ENCODE measurements at regions not wholly inside any gene's neighbourhood (a gene's known extent, or its start where the extent isn't known, plus 50 kb on each side); places are given as distances from the start of the nearest gene placed in this dataset.

GRCh38 chr15:81781395-81781794, 264.4 kb downstream of the MEX3B start:
- H3K4me1 Mint-ChIP-seq = peaks cover 12% of the 10 kb centered on the region
- no peak for TF ChIP-seq EZH2 (IDR thresholded peaks at IDR 0.05)
- TF ChIP-seq, protein P1, sequence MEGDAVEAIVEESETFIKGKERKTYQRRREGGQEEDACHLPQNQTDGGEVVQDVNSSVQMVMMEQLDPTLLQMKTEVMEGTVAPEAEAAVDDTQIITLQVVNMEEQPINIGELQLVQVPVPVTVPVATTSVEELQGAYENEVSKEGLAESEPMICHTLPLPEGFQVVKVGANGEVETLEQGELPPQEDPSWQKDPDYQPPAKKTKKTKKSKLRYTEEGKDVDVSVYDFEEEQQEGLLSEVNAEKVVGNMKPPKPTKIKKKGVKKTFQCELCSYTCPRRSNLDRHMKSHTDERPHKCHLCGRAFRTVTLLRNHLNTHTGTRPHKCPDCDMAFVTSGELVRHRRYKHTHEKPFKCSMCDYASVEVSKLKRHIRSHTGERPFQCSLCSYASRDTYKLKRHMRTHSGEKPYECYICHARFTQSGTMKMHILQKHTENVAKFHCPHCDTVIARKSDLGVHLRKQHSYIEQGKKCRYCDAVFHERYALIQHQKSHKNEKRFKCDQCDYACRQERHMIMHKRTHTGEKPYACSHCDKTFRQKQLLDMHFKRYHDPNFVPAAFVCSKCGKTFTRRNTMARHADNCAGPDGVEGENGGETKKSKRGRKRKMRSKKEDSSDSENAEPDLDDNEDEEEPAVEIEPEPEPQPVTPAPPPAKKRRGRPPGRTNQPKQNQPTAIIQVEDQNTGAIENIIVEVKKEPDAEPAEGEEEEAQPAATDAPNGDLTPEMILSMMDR (IDR thresholded peaks at IDR 0.05) = no peak
- no peak for TF ChIP-seq EZH2phosphoT487 (IDR thresholded peaks at IDR 0.05)

GRCh38 chr15:81780966-81781365, 264.9 kb downstream of the MEX3B start:
- no peak overlapping the region for H3K27ac Mint-ChIP-seq
- no peak overlapping the region for H3K4me3 Mint-ChIP-seq
- TF ChIP-seq EZH2phosphoT487 (IDR thresholded peaks at IDR 0.05) = no peak
- TF ChIP-seq, protein P1 (IDR thresholded peaks at IDR 0.05) = no peak
- TF ChIP-seq EZH2 (IDR thresholded peaks at IDR 0.05) = no peak
- no peaks in the 10 kb centered on the region for H3K36me3 Mint-ChIP-seq
- H3K9me3 Mint-ChIP-seq = peaks cover 7% of the 10 kb centered on the region
- H3K27me3 Mint-ChIP-seq (ENCODE audit: insufficient read depth, low read depth) = peaks cover 2% of the 10 kb centered on the region
- Histone ChIP-seq H3K79me2 (ENCODE audit: low read depth) (peaks cover 7% of the 10 kb centered on the region), H3K9me3 (ENCODE audit: low read depth) (no peaks in the 10 kb centered on the region), H3K4me1 (peaks cover 5% of the 10 kb centered on the region), H3K27ac (no peak overlapping the region), H3K27me3 (no peaks in the 10 kb centered on the region), H3K4me3 (no peak overlapping the region), H3K4me2 (no peak overlapping the region), H3K36me3 (no peaks in the 10 kb centered on the region), H3K9ac (no peak overlapping the region), H4K20me1 (ENCODE audit: low read depth) (peaks cover 9% of the 10 kb centered on the region), H3F3A (ENCODE audit: low read depth) (no peaks in the 10 kb centered on the region), H2AFZ (replicated peaks) (no peak overlapping the region)
- no peak for DNase-seq (ENCODE audit: low spot score)
- peaks cover 12% of the 10 kb centered on the region for H3K4me1 Mint-ChIP-seq

More at GRCh38 chr15:81781395-81781794, 264.4 kb downstream of the MEX3B start:
- no peak overlapping the region for H3K9ac ChIP-seq
- peaks cover 5% of the 10 kb centered on the region for H3K4me1 ChIP-seq
- H3K36me3 ChIP-seq = no peaks in the 10 kb centered on the region
- no peak overlapping the region for H3K27ac ChIP-seq
- H3K4me2 ChIP-seq = no peak overlapping the region
- no peak overlapping the region for H3K4me3 Mint-ChIP-seq
- H3K9me3 ChIP-seq (ENCODE audit: low read depth) = no peaks in the 10 kb centered on the region
- no peak overlapping the region for H2AFZ ChIP-seq (replicated peaks)
- peaks cover 9% of the 10 kb centered on the region for H4K20me1 ChIP-seq (ENCODE audit: low read depth)
- H3K27me3 ChIP-seq = no peaks in the 10 kb centered on the region
- no peak for DNase-seq (ENCODE audit: low spot score)
- H3K36me3 Mint-ChIP-seq = no peaks in the 10 kb centered on the region
- H3F3A ChIP-seq (ENCODE audit: low read depth) = no peaks in the 10 kb centered on the region
- H3K4me3 ChIP-seq = no peak overlapping the region
- H3K27me3 Mint-ChIP-seq (ENCODE audit: insufficient read depth, low read depth) = peaks cover 2% of the 10 kb centered on the region
- peaks cover 7% of the 10 kb centered on the region for H3K79me2 ChIP-seq (ENCODE audit: low read depth)
- H3K27ac Mint-ChIP-seq = no peak overlapping the region
- peaks cover 9% of the 10 kb centered on the region for H3K9me3 Mint-ChIP-seq

- H3K9me3 Mint-ChIP-seq = peaks cover 6% of the 10 kb centered on the region
- no peaks in the 10 kb centered on the region for H3K36me3 ChIP-seq
- TF ChIP-seq, protein P1 (IDR thresholded peaks at IDR 0.05) = no peak
- TF ChIP-seq EZH2phosphoT487 (IDR thresholded peaks at IDR 0.05) (no peak), EZH2 (IDR thresholded peaks at IDR 0.05) (no peak)
These were observed 266.6 kb downstream of the MEX3B start for GRCh38 chr15:81779181-81779580.

More at GRCh38 chr15:81779181-81779580, 266.6 kb downstream of the MEX3B start:
- no peak for DNase-seq (ENCODE audit: low spot score)
- H3K4me3 Mint-ChIP-seq = no peak overlapping the region
- no peaks in the 10 kb centered on the region for H3K27me3 ChIP-seq
- no peak overlapping the region for H3K9ac ChIP-seq
- H3K9me3 ChIP-seq (ENCODE audit: low read depth) = no peaks in the 10 kb centered on the region
- no peak overlapping the region for H3K4me3 ChIP-seq
- H3K4me1 Mint-ChIP-seq = peaks cover 3% of the 10 kb centered on the region
- H3K79me2 ChIP-seq (ENCODE audit: low read depth) = peaks cover 7% of the 10 kb centered on the region
- no peaks in the 10 kb centered on the region for H3K36me3 Mint-ChIP-seq
- H4K20me1 ChIP-seq (ENCODE audit: low read depth) = peaks cover 4% of the 10 kb centered on the region
- no peaks in the 10 kb centered on the region for H3K27me3 Mint-ChIP-seq (ENCODE audit: insufficient read depth, low read depth)
- no peaks in the 10 kb centered on the region for H3K4me1 ChIP-seq
- no peak overlapping the region for H3K27ac ChIP-seq
- H3F3A ChIP-seq (ENCODE audit: low read depth) = no peaks in the 10 kb centered on the region
- H3K4me2 ChIP-seq = no peak overlapping the region
- no peak overlapping the region for H2AFZ ChIP-seq (replicated peaks)
- H3K27ac Mint-ChIP-seq = no peak overlapping the region

All from neural progenitor cell (in vitro differentiated cells).